ENCODE measurements at regions not wholly inside any gene's neighbourhood (a gene's known extent, or its start where the extent isn't known, plus 50 kb on each side); places are given as distances from the start of the nearest gene placed in this dataset.

GRCh38 chr9:130755377-130756007, 61.9 kb downstream of the EXOSC2 start:
- DNase-seq (ENCODE audit: low read depth in 2 of 2), result no peak

DNA sequence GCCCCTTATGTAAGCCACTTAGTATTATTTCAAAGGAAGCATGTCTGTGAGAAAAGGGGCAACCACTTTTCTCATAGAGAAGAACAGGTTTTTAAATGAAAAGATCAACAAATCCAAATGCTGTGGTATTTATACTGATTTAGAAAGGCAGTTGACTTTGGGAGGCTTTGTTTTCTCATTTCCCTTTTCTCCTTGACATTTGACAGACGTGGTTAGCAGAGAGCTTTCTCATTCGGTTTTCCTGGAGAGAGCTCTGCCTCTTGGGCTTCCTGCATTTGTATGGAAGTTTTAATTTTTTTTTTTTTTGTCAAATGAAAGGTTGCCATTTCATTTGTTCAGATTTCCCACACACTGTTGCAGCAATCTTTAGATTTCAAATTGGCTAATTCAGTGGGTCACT, 62.5 kb downstream of the EXOSC2 start:
- DNase-seq (ENCODE audit: low read depth in 2 of 2), result no peak

DNA sequence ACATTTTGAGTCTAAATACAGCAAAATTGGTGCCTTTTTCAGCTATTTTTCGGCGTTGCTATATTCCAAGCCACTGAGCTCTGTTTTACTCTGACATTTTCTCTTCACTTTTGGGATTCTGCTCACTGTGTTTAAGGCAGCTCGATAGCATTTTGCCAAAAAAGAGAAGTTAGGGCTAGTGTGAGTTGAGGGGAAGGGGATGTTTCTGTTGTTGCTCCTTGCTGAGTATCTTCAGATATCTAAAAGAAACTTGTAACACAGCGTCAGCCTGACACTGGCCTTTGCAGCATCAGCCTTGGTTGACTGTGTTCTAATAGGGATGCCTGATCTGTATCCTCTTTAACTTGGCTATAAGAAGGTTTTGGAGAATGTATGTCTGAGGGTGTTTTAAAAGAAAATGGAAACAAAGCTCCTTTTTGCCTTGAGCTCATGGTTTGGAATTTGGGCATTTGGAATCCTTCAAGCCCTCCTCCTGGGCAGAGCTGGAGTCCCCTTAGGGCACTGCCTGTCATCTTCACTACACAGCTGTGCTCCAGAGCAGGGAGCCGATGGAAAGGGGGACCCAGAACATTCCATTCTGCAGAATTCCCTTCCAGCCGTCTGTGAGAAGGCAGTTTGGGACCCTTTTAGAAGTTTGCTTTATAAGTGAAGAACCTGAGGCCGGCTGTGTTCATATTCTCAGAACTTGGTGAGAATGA, 63.0 kb downstream of the EXOSC2 start:
- no peak for DNase-seq (ENCODE audit: low read depth in 2 of 2)

DNA sequence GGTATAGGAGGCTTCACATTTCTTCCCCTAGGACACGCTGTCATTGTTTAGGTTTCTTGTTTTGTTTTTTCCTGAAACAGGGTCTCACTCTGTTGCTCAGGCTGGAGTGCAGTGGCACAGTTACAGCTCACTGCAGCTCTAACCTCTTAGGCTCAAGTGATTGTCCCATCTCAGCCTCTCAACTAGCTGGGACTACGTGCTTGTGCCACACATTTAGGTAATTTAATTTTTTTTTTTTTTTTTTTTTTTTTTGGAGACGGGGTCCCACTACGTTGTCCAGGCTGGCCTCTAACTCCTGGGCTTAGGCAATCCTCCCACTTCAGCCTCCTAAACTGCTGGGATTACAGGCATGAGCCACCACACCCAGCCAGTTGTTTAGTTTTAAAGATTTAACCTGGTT, 66.2 kb downstream of the EXOSC2 start:
- no peak for DNase-seq (ENCODE audit: low read depth in 2 of 2)

DNA sequence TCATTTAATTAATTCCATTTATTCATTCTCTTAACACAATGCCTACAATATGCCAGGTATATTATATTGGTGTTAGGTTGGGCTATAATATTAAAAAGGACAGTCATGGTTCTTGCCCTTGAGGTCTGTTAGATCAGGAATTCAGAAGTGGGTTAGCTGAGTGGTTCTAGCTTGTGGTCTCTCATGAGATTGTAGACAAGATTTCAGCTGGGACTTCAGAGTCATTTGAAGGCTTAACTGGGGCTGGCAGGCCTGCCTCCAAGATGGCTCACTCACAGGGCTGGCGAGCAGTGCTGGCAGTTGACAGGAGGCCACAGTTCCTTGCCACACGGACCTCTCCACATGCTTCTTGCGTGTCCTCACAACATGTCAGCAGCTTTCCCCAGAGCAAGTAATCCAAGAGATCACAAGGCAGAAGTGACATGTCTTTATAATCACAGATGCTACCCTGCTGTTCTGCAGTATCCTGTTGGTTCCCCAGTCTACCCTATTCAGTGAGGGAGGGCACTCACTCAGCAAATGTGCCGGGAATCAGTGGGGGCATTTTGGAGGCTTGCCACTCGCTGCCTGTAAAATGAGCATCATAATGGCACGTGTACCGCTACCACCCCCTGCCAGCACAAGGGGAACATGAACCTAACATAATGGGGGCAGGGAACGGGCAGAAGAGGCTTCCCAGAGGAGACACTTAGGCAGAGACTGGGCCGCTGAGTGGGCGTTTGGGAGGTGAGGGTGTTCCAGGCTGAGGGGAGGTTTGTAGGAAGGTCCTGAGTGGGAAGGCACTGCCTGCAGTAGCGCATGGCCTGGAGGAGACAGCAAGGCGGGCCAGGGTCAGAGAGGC, 70.0 kb downstream of the EXOSC2 start:
- no peak for DNase-seq (ENCODE audit: low read depth in 2 of 2)

DNA sequence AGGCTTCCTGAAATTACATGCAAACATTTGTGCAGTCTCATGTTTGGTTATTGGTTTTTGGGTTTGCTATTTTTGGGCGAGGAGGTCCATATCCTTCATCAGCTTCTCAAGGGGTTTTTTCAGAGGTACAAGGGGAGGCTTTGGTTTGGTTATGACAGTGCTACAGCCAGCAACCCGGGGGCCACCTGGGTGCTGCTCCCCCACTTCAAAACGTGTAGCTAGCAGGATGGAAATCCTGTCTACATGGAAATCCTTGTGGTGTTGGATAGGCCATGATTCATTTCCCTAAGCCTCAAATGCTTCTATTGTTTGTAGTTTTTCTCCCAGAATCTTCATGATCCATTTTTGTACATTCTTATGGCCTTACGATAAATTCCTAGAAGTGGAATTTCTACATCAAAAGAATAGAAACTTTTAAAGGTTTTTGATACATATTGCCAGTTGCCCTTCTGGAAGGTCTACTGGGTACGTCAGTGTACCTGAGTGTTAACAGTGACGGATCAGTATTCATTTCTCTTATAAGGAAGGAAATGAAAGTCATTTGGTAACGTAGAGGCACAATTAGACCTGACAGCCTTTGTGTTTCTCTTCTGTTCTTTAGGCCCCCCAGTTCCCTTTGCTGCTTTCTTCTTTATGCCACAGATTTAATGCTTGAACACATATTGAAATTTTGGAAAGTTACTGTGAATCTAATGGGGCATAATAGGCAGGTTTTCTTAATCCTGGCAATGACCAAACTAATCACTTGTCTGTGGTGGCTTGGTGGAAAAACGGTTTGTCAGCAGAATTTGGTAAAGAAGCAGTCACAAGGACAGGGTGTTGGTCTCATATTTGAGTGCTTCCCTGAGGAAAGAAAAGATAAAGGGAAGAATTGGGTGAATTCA, 69.7 kb upstream of the ABL1 start:
- DNase-seq (ENCODE audit: low read depth in 2 of 2), result peak in 1 of 2 donors; percentile 11

GRCh38 chr9:130766021-130766926, 68.8 kb upstream of the ABL1 start:
- peak in 1 of 2 donors; percentile 8 for DNase-seq (ENCODE audit: low read depth in 2 of 2)

DNA sequence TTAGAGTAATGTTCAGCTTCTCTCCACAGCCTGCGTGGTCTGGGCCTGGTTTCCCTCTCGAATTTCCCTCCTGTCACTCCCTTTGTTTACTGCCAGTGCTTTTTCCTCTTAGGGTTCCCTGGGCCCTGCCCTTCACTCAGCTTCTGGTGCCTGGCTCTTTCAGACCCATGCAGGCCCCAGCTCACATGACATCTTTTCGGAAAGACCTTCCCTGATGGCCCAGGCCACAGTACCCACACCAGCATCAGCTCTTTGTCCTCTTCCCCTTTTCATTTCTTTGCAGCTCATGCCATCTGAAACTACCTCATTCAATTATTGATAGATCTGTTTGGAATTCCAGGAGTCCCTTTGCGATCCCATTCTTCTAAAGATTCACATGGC, 68.1 kb upstream of the ABL1 start:
- DNase-seq (ENCODE audit: low read depth in 2 of 2), result no peak

- DNase-seq (ENCODE audit: low read depth in 2 of 2), result no peak
Measured at GRCh38 chr9:130768265-130768664, 66.8 kb upstream of the ABL1 start.

GRCh38 chr9:130768891-130769403, 66.1 kb upstream of the ABL1 start:
- no peak for DNase-seq (ENCODE audit: low read depth in 2 of 2)

GRCh38 chr9:130770093-130770492, 65.0 kb upstream of the ABL1 start:
- DNase-seq (ENCODE audit: low read depth in 2 of 2), result no peak

- no peak for DNase-seq (ENCODE audit: low read depth in 2 of 2)
Measured at GRCh38 chr9:130770679-130771442, 64.2 kb upstream of the ABL1 start.

DNA sequence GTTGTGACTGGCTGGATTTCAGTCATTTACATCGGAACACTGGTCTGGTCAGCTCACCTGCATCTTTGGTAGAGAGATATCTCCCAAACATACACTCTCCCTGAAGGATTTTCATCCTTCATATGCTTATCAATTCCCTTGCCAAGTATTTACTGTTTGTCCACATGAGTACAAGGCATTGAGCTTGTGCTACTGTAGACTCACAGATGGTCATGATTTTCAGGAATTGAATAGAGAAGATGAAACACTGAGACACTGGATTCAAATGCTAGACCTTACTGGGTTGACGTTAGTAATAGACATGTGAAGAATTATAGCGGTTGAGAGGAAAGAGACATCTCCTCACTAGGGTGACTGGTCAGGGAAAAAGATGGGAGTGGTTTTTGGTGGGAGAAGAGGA, 62.9 kb upstream of the ABL1 start:
- DNase-seq (ENCODE audit: low read depth in 2 of 2), result no peak

DNA sequence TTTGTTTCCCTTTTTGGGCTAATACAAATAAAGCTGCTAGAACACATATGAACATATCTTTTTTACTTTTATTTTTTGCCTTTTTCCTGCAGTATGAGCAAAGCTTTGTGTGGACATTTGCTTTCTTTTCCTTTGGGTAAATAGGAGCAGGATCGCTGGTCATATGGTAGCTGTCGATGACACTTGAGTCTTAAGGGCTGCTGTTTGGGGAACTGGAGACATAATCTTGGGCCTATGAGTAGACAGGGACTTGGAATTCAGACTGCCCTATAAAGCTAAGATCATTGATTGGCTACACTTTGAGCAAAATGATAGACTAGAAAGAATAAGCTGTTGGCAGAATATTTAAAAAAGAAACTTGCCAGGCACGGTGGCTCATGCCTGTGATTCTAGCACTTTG, 60.9 kb upstream of the ABL1 start:
- no peak for DNase-seq (ENCODE audit: low read depth in 2 of 2)

DNA sequence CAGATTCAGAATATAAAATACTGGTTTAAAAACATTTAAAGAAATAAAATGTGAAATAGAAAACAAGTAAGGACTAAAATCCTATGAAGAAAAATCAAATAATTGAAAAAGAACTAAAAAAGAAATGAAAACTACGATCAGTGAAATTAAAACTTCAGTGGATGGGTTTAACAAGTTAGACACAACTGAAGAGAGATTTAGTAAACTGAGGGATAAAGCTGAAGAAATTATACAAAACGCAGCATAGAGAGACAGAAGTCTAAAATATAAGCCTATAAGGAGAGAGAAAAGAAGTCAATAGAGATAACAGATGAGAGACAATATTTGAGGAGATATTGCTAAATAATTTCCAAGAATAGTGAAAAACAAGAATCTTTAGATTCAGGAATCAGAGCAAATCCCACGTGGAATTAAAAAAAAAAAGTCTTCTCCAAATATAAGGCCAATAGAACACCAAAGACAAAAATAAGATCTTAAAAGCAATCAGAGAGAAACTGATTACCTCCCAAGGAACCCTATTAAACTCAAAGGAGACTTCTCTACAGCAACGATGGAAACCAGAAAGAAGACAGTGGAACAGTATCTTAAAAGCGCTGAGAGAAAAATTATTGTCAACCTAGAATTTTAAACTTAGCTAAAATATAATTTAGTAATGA, 59.6 kb upstream of the ABL1 start:
- DNase-seq (ENCODE audit: low read depth in 2 of 2), result no peak

- DNase-seq (ENCODE audit: low read depth in 2 of 2), result no peak
Measured at GRCh38 chr9:130779153-130779855, 55.8 kb upstream of the ABL1 start.

DNA sequence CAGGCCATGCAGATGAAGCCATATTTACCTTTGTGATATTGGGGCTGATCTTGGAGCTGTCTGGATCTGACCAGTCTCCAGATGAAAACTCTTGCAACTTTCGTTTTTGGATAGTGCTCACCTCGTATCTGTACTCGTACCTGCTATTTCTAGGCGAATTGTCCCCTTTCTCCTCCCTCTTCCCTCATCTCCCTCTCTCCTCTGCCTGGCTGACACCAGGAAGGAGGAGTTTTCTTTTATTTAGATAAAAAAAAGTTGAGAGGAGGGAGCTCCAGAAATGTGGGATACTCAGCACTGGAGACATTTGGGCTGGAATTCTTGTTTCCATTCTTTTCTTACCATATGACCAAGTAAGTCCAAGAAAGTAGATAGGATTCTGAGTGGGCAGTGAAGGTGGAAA, 54.6 kb upstream of the ABL1 start:
- no peak for DNase-seq (ENCODE audit: low read depth in 2 of 2)

GRCh38 chr9:130780865-130781504, 54.1 kb upstream of the ABL1 start:
- no peak for DNase-seq (ENCODE audit: low read depth in 2 of 2)
